Calu3 (cell line): ENCODE measurements at regions not wholly inside any gene's neighbourhood (a gene's known extent, or its start where the extent isn't known, plus 50 kb on each side); places are given as distances from the start of the nearest gene placed in this dataset.
"Not testable (repeated sequence)": the region's sequence is repeated elsewhere in the genome, so short reads cannot be mapped to it uniquely, and the experiment has no call there.

Experiments used
- BruUV-seq: library from RNA; stranded (reverse); fragments of 400-500 nt; replicated peaks from 2 replicates; lab custom pipeline; 2021; lab: Mats Ljungman, UMichigan
- CTCF ChIA-PET: fragments of 300-600 bp; sonication (Branson Sonifier 250); formaldehyde crosslinking; loops from one replicate; lab custom pipeline; 2022; ENCODE audit warnings: antibody characterized with exemption; lab: Charles Lee
- DNase-seq: peaks from one replicate; pipeline ENCODE4 v3.0.0; 2022
- H3K27ac Mint-ChIP-seq: one replicate; pipeline ENCODE4 v1.8.0; 2022; ENCODE audit warnings: mixed read lengths; ENCODE audit not compliant: unreplicated experiment
- H3K27me3 Mint-ChIP-seq: one replicate; pipeline ENCODE4 v1.8.0; 2022; ENCODE audit warnings: mixed read lengths; ENCODE audit not compliant: unreplicated experiment
- H3K36me3 Mint-ChIP-seq: one replicate; pipeline ENCODE4 v1.8.0; 2022; ENCODE audit warnings: mild to moderate bottlenecking, moderate library complexity, mixed read lengths; ENCODE audit not compliant: insufficient read depth, unreplicated experiment
- H3K4me1 Mint-ChIP-seq: one replicate; pipeline ENCODE4 v1.8.0; 2022; ENCODE audit warnings: mild to moderate bottlenecking, low read depth, mixed read lengths; ENCODE audit not compliant: unreplicated experiment
- H3K4me3 Mint-ChIP-seq: one replicate; pipeline ENCODE4 v1.8.0; 2022; ENCODE audit warnings: mild to moderate bottlenecking, low read depth, moderate library complexity, mixed read lengths; ENCODE audit not compliant: unreplicated experiment
- H3K9me3 Mint-ChIP-seq: one replicate; pipeline ENCODE4 v1.8.0; 2022; ENCODE audit warnings: low read depth, mixed read lengths; ENCODE audit not compliant: unreplicated experiment
- intact Hi-C: fragments of 100-400 bp; cut with micrococcal nuclease; formaldehyde crosslinking; loops from one replicate; pipeline ENCODE4 v1.10.0; 2022; ENCODE audit not compliant: unreplicated experiment
- TF ChIP-seq, protein P1 (sequence below): fragments of 200-600 bp; IDR thresholded peaks from one replicate; pipeline ENCODE4 v1.8.0; 2022; ENCODE audit warnings: antibody characterized with exemption; ENCODE audit not compliant: unreplicated experiment

DNA sequence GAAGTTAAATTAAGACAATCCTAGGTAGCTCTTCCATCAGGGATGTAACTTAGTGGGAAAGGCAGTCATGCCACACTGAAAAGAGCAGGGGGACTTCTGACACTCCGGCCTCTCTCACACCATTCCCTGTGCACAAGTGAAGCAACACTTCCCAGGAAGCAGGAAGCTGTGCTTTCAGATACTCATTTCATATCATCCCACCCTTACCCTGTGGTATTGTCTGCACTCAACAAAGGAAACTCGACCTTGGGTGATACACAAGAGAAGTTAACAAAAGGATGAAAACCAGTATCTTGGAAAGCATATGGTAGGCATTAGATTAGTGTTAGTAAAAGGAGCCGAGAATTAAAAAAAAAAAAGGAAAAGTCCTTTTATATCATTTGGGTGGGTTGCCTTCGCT, 61.3 kb upstream of the MDM1 start:
- no peak for DNase-seq
- intact Hi-C loops = no loop called here
- TF ChIP-seq, protein P1, sequence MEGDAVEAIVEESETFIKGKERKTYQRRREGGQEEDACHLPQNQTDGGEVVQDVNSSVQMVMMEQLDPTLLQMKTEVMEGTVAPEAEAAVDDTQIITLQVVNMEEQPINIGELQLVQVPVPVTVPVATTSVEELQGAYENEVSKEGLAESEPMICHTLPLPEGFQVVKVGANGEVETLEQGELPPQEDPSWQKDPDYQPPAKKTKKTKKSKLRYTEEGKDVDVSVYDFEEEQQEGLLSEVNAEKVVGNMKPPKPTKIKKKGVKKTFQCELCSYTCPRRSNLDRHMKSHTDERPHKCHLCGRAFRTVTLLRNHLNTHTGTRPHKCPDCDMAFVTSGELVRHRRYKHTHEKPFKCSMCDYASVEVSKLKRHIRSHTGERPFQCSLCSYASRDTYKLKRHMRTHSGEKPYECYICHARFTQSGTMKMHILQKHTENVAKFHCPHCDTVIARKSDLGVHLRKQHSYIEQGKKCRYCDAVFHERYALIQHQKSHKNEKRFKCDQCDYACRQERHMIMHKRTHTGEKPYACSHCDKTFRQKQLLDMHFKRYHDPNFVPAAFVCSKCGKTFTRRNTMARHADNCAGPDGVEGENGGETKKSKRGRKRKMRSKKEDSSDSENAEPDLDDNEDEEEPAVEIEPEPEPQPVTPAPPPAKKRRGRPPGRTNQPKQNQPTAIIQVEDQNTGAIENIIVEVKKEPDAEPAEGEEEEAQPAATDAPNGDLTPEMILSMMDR = no peak
- BruUV-seq = no TSS peak
- Mint-ChIP-seq H3K4me1 (no peaks in the 10 kb centered on the region), H3K9me3 (no peaks in the 10 kb centered on the region), H3K4me3 (no peak overlapping the region), H3K27me3 (peaks cover 20% of the 10 kb centered on the region), H3K27ac (no peak overlapping the region), H3K36me3 (no peaks in the 10 kb centered on the region)
- CTCF ChIA-PET = no interaction called here

DNA sequence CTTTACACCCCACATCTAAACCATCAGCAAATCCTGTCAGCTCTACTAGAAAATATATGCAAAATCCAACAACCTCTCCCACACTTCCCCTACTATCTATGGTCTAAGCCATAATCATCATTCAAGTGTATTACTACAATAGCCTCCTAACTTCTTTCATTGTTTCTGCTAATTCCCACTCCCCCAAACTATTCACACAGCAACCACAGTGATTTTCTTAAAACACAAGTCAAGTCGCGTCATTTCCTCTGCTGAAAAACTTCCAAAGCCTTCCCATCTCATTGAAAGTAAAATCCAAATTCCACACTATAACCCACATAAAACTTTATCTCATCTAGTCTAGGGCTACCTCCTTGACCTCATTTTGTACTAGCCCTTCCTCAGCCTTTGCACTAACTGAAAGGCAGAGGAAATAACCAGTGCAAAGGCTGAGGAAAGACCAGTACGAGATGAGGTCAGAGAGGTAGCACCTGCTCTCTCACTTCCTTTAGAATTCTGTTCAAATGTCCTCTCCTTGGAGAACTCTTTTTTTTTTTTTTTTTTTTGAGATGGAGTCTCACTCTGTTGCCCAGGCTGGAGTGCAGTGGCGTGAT, 65.5 kb upstream of the MDM1 start:
- CTCF ChIA-PET = no interaction called here

DNA sequence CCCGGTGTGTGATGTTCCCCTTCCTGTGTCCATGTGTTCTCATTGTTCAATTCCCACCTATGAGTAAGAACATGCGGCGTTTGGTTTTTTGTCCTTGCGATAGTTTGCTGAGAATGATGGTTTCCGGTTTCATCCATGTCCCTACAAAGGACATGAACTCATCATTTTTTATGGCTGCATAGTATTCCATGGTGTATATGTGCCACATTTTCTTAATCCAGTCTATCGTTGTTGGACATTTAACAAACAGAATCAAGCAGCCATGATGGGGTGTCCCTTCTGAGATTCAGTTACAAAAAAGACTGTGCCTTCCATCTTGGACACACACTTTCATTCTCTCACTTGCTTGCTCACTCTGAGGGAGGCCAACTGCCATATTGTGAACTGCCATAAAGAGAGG, 66.5 kb upstream of the MDM1 start:
- H3K36me3 Mint-ChIP-seq, H3K27ac Mint-ChIP-seq, H3K9me3 Mint-ChIP-seq, CTCF ChIA-PET, H3K4me1 Mint-ChIP-seq, BruUV-seq, intact Hi-C loops, H3K4me3 Mint-ChIP-seq, DNase-seq: not testable (repeated sequence)
- H3K27me3 Mint-ChIP-seq = peaks cover 20% of the 10 kb centered on the region

More for the DNA sequence above, 65.5 kb upstream of the MDM1 start:
- intact Hi-C loops = no loop called here
- H3K4me1 Mint-ChIP-seq = no peaks in the 10 kb centered on the region
- H3K4me3 Mint-ChIP-seq = no peak overlapping the region
- H3K36me3 Mint-ChIP-seq = no peaks in the 10 kb centered on the region
- H3K27ac Mint-ChIP-seq = no peak overlapping the region
- no peak for DNase-seq
- no TSS peak for BruUV-seq
- H3K27me3 Mint-ChIP-seq = peaks cover 20% of the 10 kb centered on the region
- TF ChIP-seq, protein P1 = no peak
- H3K9me3 Mint-ChIP-seq = no peaks in the 10 kb centered on the region

DNA sequence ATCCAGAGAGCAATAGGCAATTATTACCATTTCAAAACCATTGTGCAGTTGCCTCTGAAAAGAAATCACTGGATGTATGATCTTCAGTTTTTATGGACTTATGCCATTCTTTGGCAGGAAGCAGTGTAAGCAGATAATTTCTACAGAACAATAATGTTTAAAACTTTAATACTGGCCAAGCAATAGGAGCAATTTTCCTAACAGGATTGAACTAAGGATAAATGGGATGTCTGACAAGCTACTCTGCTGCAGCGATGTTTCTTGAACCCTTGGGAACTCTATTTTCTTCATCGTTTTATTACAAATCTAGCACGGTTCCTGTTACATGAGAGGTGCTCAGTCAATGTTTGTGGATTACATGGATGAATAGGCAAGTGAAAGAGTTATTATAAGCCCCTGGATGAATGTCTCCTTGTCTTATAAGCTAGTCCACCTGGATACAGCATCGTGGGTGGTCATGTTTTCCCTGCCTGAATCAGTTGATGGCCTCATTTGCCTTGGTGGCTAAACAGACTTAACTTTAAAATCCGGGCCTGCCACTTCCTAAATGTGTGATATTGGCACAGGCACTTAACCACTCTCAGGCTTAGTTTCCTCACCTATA, 68.2 kb upstream of the MDM1 start:
- Mint-ChIP-seq H3K9me3 (no peaks in the 10 kb centered on the region), H3K27ac (no peak overlapping the region), H3K27me3 (peaks cover 20% of the 10 kb centered on the region), H3K4me3 (no peak overlapping the region), H3K36me3 (no peaks in the 10 kb centered on the region), H3K4me1 (peaks cover 2% of the 10 kb centered on the region)
- intact Hi-C loops = no loop called here
- CTCF ChIA-PET = no interaction called here
- TF ChIP-seq, protein P1 = no peak
- DNase-seq = no peak
- no TSS peak for BruUV-seq

DNA sequence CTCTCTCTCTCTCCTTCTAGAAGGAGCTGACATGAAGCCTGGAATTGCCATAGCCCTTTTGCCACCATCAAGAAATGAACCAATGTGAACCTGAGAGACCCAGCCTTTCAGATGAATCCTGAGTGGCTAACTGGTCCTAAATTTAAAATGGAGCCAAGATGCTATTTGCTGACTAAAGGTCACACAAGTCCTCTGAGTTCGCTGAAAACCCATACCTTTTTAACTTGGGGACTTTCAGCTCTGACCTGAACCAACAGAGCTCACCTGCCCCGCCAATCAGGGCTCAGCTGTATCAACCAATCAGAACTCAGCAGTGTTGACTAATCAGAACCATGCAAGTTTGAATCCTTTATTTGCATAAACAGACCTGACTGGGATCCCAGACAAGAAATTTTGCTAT, 70.3 kb upstream of the MDM1 start:
- Mint-ChIP-seq H3K9me3 (no peaks in the 10 kb centered on the region), H3K4me3 (no peak overlapping the region), H3K36me3 (no peaks in the 10 kb centered on the region), H3K4me1 (peaks cover 16% of the 10 kb centered on the region), H3K27me3 (peaks cover 8% of the 10 kb centered on the region), H3K27ac (no peak overlapping the region)
- BruUV-seq = no TSS peak
- CTCF ChIA-PET = no interaction called here
- TF ChIP-seq, protein P1 = no peak
- intact Hi-C loops = no loop called here
- no peak for DNase-seq
